Testis (tissue), 2 donors: ENCODE measurements at regions not wholly inside any gene's neighbourhood (a gene's known extent, or its start where the extent isn't known, plus 50 kb on each side); places are given as distances from the start of the nearest gene placed in this dataset.

Experiments
- POLR2A ChIP-seq: fragments of 450-650 bp; IDR thresholded peaks from one replicate; pipeline ENCODE4 v1.6.1; 2017; ENCODE audit warnings: antibody characterized with exemption, mild to moderate bottlenecking, moderate library complexity
- TF ChIP-seq, protein P1 (sequence below), 3 experiments: fragments of 450-650 bp in 2 of 3; fragments of 200-600 bp in 1 of 3; sonication (generic) in 1 of 3; IDR thresholded peaks; one replicate each; pipeline ENCODE4 v1.5.1; 2016 to 2019; ENCODE audit warnings: antibody characterized with exemption in 3 of 3, mild to moderate bottlenecking in 2 of 3, moderate library complexity in 1 of 3

DNA sequence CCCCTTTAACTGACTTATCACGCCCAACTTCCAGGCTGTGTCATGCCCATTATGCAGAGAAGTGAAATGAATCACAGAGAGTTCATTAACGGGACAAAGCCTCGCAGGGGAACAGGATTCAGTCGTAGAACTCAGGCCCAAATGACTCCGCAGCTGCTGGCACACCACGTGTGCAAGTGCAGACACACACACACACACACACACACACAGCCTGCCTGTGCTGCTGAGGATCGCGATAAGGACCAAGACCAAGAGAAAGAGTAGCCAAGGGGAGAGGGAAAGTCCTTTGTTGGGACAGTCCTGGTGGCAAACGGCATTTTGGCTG lies 90.0 kb upstream of the TAF1B start:
- no peak for TF ChIP-seq POLR2A
- TF ChIP-seq, protein P1, sequence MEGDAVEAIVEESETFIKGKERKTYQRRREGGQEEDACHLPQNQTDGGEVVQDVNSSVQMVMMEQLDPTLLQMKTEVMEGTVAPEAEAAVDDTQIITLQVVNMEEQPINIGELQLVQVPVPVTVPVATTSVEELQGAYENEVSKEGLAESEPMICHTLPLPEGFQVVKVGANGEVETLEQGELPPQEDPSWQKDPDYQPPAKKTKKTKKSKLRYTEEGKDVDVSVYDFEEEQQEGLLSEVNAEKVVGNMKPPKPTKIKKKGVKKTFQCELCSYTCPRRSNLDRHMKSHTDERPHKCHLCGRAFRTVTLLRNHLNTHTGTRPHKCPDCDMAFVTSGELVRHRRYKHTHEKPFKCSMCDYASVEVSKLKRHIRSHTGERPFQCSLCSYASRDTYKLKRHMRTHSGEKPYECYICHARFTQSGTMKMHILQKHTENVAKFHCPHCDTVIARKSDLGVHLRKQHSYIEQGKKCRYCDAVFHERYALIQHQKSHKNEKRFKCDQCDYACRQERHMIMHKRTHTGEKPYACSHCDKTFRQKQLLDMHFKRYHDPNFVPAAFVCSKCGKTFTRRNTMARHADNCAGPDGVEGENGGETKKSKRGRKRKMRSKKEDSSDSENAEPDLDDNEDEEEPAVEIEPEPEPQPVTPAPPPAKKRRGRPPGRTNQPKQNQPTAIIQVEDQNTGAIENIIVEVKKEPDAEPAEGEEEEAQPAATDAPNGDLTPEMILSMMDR (IDR thresholded peaks at IDR 0.05): no peak
